Epithelial cell of esophagus (primary cell): ENCODE measurements at regions not wholly inside any gene's neighbourhood (a gene's known extent, or its start where the extent isn't known, plus 50 kb on each side); places are given as distances from the start of the nearest gene placed in this dataset.

Source experiments
- DNase-seq: peaks from one replicate; pipeline ENCODE4 v3.0.0; 2010; ENCODE audit warnings: low read depth
- H3K4me3 ChIP-seq: 2 replicates; pipeline ENCODE4 v1.5.1; 2011; ENCODE audit warnings: mild to moderate bottlenecking, low read length, control low read depth
- CTCF ChIP-seq: IDR thresholded peaks from 2 replicates; pipeline ENCODE4 v1.5.1; 2011; ENCODE audit warnings: low read depth, mild to moderate bottlenecking, low read length, control low read depth, inconsistent platforms; ENCODE audit not compliant: insufficient read depth; ENCODE audit errors: missing control alignments

GRCh38 chr9:27771803-27772545 lies 198.7 kb upstream of the C9orf72 start:
- no peak overlapping the region for H3K4me3 ChIP-seq
- no peak for TF ChIP-seq CTCF
- peak; percentile 92 for DNase-seq

GRCh38 chr9:27784847-27785713 lies 211.8 kb upstream of the C9orf72 start:
- TF ChIP-seq CTCF, result no peak
- no peak overlapping the region for H3K4me3 ChIP-seq

GRCh38 chr9:27785714-27786100 lies 212.4 kb upstream of the C9orf72 start:
- peak; percentile 79 for DNase-seq
- TF ChIP-seq CTCF, result no peak
- no peak overlapping the region for H3K4me3 ChIP-seq

More at GRCh38 chr9:27784847-27785713, 211.8 kb upstream of the C9orf72 start:
- DNase-seq, result peak; percentile 86

GRCh38 chr9:27787891-27788290 lies 214.6 kb upstream of the C9orf72 start:
- TF ChIP-seq CTCF, result peak; percentile 36
- peak; percentile 56 for DNase-seq
- H3K4me3 ChIP-seq, result no peak overlapping the region

GRCh38 chr9:27791311-27791710 lies 218.0 kb upstream of the C9orf72 start:
- TF ChIP-seq CTCF, result no peak
- peak; percentile 75 for DNase-seq
- H3K4me3 ChIP-seq, result no peak overlapping the region

- H3K4me3 ChIP-seq, result no peak overlapping the region
- TF ChIP-seq CTCF, result no peak
Measured at GRCh38 chr9:27792971-27793689, 219.8 kb upstream of the C9orf72 start.

More at GRCh38 chr9:27792971-27793689, 219.8 kb upstream of the C9orf72 start:
- no peak for DNase-seq
